Mesothelial cell of epicardium (in vitro differentiated cells): ENCODE measurements at regions not wholly inside any gene's neighbourhood (a gene's known extent, or its start where the extent isn't known, plus 50 kb on each side); places are given as distances from the start of the nearest gene placed in this dataset.

Experiments
- DNase-seq, 2 experiments: peaks; one replicate each; pipeline ENCODE4 v3.0.0; 2021; ENCODE audit warnings: low spot score in 2 of 2; ENCODE audit not compliant: unreplicated experiment in 2 of 2
- H3K27ac Mint-ChIP-seq: 2 replicates; pipeline ENCODE4 v1.8.0; 2021; ENCODE audit warnings: mixed read lengths
- H3K27me3 Mint-ChIP-seq: 2 replicates; pipeline ENCODE4 v1.8.0; 2021; ENCODE audit warnings: low read depth, mixed read lengths
- H3K36me3 Mint-ChIP-seq: 2 replicates; pipeline ENCODE4 v1.8.0; 2021; ENCODE audit warnings: mixed read lengths
- H3K4me1 Mint-ChIP-seq: 2 replicates; pipeline ENCODE4 v1.8.0; 2021; ENCODE audit warnings: mixed read lengths
- H3K4me3 Mint-ChIP-seq: 2 replicates; pipeline ENCODE4 v1.8.0; 2021; ENCODE audit warnings: mild to moderate bottlenecking, moderate library complexity, mixed read lengths
- H3K9me3 Mint-ChIP-seq: 2 replicates; pipeline ENCODE4 v1.8.0; 2021; ENCODE audit warnings: mixed read lengths
- TF ChIP-seq, protein P1 (sequence below): fragments of 200-600 bp; sonication (generic); IDR thresholded peaks from one replicate; pipeline ENCODE4 v1.5.0; 2021; ENCODE audit warnings: antibody characterized with exemption; ENCODE audit not compliant: unreplicated experiment

- Mint-ChIP-seq H3K4me1 (peaks cover 42% of the 10 kb centered on the region), H3K27me3 (no peaks in the 10 kb centered on the region), H3K27ac (no peak overlapping the region), H3K36me3 (no peaks in the 10 kb centered on the region), H3K9me3 (no peaks in the 10 kb centered on the region), H3K4me3 (no peak overlapping the region)
- TF ChIP-seq, protein P1, sequence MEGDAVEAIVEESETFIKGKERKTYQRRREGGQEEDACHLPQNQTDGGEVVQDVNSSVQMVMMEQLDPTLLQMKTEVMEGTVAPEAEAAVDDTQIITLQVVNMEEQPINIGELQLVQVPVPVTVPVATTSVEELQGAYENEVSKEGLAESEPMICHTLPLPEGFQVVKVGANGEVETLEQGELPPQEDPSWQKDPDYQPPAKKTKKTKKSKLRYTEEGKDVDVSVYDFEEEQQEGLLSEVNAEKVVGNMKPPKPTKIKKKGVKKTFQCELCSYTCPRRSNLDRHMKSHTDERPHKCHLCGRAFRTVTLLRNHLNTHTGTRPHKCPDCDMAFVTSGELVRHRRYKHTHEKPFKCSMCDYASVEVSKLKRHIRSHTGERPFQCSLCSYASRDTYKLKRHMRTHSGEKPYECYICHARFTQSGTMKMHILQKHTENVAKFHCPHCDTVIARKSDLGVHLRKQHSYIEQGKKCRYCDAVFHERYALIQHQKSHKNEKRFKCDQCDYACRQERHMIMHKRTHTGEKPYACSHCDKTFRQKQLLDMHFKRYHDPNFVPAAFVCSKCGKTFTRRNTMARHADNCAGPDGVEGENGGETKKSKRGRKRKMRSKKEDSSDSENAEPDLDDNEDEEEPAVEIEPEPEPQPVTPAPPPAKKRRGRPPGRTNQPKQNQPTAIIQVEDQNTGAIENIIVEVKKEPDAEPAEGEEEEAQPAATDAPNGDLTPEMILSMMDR = no peak
- no peak for DNase-seq
Observed at GRCh38 chr6:106890447-106890846, 84.1 kb downstream of the CD24 start.

GRCh38 chr6:106889692-106890091 is 84.8 kb downstream of the CD24 start:
- TF ChIP-seq, protein P1 = no peak
- Mint-ChIP-seq H3K36me3 (no peaks in the 10 kb centered on the region), H3K27me3 (no peaks in the 10 kb centered on the region), H3K9me3 (no peaks in the 10 kb centered on the region), H3K4me3 (no peak overlapping the region), H3K27ac (peak overlapping the region; percentile 41), H3K4me1 (peaks cover 44% of the 10 kb centered on the region)
- no peak for DNase-seq

DNA sequence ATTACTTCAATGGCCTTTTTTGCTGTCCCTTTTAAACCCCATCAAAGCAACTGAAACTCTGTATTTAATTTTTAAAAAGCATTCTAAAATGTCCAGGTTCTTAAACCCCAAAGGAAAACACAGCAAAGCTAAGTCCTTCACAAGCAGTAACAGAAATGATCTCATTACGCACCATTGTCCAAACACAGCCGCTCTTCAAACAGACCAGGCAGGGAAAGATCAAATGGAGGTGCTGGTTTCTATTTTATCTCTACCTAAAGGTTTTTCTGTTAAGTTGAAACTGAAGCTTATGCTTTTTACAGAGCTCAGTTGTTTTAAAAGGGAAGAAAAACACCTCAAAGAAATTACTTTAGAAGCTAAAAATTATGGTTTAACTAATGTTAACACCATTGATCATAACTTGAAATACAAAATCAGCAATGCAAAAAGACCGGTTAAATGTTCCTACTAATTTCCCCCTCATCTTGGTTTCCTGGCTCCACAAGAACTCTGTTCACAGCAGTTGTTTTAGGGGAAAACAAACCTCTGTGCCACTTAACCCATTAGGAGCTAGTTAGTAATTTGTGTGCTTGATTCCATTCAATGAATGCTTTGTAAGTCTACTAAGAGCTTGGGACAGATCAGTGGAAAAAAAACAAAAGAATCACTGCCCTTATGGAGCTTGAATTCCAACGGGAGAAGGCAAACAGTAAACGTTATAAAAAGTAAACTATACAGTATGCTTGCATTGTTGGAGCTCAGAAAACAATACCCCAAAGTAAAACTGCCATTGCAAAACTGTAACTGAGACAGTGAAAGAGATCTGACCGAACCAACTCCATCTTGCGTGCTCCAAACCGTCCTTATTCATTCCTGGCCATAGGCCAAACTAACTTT is 87.4 kb downstream of the CD24 start:
- peaks cover 64% of the 10 kb centered on the region for H3K4me1 Mint-ChIP-seq
- no peaks in the 10 kb centered on the region for H3K36me3 Mint-ChIP-seq
- peak overlapping the region; percentile 87 for H3K27ac Mint-ChIP-seq
- H3K9me3 Mint-ChIP-seq = no peaks in the 10 kb centered on the region
- no peak overlapping the region for H3K4me3 Mint-ChIP-seq
- H3K27me3 Mint-ChIP-seq = no peaks in the 10 kb centered on the region
- DNase-seq = no peak
- TF ChIP-seq, protein P1 = no peak

DNA sequence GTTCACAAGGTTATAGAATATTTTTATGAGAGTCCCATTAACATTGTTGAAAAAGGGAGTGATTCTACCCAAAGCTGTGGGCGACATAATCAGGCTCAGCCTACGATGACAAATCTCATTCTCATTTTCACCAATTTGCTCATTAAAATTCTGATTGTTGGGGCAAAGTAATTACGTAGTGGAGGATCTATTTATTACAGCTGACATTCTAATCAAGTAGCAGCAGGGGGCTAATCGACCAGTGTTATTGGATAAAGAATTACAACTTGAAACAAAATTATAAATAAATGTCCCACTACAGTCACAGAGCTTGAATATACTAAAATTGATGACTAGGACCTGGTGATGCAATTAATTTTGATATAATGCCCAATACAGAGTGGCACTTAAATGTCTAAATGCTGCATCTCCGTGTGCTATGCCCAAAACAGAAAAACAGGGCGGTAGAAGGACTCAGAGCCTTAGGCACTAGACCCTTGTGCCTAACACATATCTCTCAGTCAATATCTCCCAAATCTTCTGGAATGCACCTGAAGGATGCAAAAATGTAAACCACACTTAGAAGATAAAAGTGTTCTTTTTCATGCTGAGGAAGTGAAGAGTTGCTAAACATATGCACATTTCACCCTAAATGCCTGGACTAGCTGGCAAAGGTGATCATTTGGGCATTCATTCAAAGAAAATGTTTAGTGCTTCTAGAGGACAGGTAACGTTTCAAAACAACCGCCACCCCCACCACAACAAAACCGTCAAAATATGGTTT is 88.3 kb downstream of the CD24 start:
- Mint-ChIP-seq H3K9me3 (no peaks in the 10 kb centered on the region), H3K4me3 (no peak overlapping the region), H3K27me3 (no peaks in the 10 kb centered on the region), H3K36me3 (no peaks in the 10 kb centered on the region), H3K27ac (peak overlapping the region; percentile 87), H3K4me1 (peaks cover 71% of the 10 kb centered on the region)
- DNase-seq = no peak
- TF ChIP-seq, protein P1 = no peak

- Mint-ChIP-seq H3K27me3 (no peaks in the 10 kb centered on the region), H3K36me3 (no peaks in the 10 kb centered on the region), H3K4me3 (no peak overlapping the region), H3K4me1 (peaks cover 76% of the 10 kb centered on the region), H3K9me3 (no peaks in the 10 kb centered on the region), H3K27ac (peak overlapping the region; percentile 94)
- DNase-seq = no peak
- TF ChIP-seq, protein P1 = no peak
Observed at GRCh38 chr6:106885679-106886078, 88.8 kb downstream of the CD24 start.
